ENCODE measurements at regions not wholly inside any gene's neighbourhood (a gene's known extent, or its start where the extent isn't known, plus 50 kb on each side); places are given as distances from the start of the nearest gene placed in this dataset.
A peak's percentile ranks its signal among the peaks of the same experiment; 100 is the strongest.

DNA sequence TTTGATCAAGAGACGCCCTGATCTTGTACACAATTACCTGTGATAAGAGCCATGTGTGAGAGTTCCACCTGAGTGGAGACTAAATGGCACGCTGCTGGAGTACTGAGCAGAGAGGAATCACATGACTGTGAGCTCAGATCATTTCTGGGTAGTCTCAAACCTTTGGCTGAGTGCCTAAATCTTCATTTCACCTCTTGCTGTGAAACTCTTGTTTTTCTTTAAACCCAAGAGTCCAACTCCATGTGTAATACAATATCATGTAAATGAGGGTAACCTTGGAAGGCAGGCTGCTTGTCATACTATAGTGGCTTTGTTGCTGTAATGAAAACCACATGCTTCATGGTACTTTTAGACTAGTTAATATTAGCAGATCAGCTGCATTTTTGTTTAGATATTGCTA, 156.9 kb downstream of the CAND1 start:
- no peak for DNase-seq (ENCODE audit: low read depth in 1 of 2, low spot score in 1 of 2)

- DNase-seq (ENCODE audit: low read depth in 1 of 2, low spot score in 1 of 2): no peak
These were observed 158.2 kb downstream of the CAND1 start for GRCh38 chr12:67427336-67427735.

- no peak for DNase-seq (ENCODE audit: low read depth in 1 of 2, low spot score in 1 of 2)
These were observed 159.3 kb downstream of the CAND1 start for GRCh38 chr12:67428431-67428830.

DNA sequence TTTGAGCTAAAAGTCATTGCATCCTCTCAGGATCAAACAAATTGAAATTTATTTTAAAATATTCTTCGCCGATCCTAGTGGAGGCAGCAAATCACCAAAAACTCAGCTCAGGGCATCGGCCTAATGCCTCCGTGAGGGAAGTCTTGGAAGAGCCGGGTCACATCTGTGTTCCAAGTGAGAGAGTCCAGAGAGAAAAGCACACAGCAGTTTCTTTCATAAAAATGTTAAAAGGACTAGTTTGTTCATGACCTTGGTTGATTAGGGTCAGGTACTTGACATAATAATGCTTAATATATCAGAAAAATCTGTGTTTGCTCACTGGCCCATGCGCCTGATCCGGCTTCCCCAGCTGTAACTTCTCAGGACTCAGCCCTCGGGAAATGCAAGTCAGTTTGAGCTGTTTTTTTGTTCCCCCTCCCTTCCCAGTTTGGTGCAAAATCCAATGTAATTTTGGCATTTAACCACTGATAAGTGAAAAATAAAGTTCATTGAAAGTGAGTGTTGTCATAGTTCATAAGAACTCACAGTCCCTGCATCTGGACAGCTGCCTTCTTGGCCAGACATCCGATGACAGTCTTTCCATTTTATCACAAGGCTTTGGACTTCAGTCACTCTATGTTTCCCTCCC, 161.7 kb downstream of the CAND1 start:
- no peak for DNase-seq (ENCODE audit: low read depth in 1 of 2, low spot score in 1 of 2)

DNA sequence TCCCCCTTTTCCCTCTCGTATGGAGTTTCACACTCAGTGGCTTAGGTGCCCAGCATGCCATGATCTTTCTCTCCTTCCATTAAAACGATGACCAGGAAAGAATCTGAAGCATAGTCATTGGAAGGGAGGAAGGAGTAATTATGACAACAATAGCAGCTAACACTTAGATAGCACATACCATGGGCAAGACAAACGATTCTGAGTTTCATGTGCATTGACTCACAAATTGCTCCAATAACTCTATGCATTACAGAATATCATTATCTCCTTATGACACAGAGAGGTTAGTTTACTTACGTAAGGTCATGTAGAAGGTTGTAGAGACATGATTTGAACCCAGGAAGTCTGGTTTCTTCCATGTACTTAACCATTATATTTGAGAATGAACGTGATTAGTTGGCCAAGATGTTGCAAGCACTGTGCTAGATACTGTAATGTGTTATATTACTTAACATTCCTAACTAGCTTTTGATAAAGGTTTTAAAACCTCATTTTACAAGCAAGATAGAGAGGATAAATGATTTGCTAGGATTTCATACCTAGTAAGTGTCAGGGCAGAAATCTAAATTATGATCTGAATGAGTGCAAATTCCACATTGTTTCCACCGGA, 162.4 kb downstream of the CAND1 start:
- DNase-seq (ENCODE audit: low read depth in 1 of 2, low spot score in 1 of 2): no peak

- no peak for DNase-seq (ENCODE audit: low read depth in 1 of 2, low spot score in 1 of 2)
These were observed 164.4 kb downstream of the CAND1 start for GRCh38 chr12:67433385-67434175.

- no peak for DNase-seq (ENCODE audit: low read depth in 1 of 2, low spot score in 1 of 2)
These were observed 165.7 kb downstream of the CAND1 start for GRCh38 chr12:67434671-67435370.

GRCh38 chr12:67436230-67436629, 167.1 kb downstream of the CAND1 start:
- no peak for DNase-seq (ENCODE audit: low read depth in 1 of 2, low spot score in 1 of 2)

DNA sequence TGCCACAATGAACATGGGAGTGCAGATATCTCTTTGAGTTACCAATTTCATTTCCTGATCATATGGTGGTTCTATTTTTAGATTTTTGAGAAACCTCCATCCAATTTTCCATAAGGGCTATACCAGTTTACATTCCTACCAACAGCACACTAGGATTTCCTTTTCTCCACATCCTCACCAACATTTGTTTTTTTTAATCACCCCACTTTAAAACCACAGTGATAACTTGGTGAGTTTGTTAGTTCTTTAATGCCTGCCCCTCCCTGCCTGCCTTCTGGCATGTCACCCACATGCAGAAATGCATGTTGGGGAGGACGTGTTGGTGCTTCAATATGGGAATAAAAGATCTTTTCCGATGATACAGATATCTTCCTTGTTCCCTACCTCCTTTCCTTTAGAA, 167.9 kb downstream of the CAND1 start:
- no peak for DNase-seq (ENCODE audit: low read depth in 1 of 2, low spot score in 1 of 2)

DNA sequence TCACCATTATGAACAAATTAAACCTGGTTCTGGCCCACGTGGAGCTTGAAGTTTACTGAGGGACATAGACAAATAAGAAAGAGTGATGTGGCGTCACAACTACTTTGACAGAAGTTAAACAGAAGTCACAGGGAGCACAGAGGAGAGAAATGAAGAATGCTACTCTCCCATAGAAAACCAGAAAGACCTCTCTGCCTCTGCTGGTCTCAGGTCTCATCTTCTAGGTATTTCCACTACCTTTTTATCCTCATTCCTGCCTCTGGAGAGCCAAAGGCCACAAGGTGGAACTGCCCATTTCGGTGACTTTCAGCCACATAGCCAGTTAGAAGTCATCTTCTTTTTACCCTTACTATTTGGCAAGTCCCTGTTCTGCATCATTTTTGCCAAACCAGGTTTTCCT, 170.5 kb downstream of the CAND1 start:
- DNase-seq (ENCODE audit: low read depth in 1 of 2, low spot score in 1 of 2): no peak

DNA sequence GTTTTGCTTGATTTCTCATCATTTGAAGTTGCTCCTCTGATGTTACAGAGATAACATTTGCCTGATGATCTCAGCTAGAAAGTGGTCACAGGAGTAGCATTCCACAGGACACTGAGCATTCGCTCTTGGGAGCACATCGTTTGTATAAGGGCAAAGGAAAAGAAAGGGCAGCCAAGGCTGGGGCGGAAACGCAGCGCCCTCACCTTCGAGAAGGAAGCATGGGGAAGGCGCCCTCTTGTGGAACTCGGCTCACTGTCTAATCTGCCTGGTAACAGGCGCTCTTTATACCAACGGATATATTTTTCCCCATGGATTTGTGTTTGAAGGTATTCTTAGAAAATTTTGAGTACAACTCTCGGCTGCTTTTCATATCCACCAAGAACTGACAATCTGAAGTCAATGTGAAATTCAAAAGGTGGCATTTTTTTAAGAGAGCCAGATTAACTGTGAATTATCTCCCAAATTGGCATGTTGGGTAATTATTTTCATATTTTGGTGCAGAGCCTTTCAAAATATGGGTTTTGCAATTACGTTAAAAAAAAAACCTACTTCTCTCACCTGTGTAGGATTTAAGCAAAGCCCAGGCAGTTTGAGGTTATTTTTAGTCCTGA, 172.7 kb downstream of the CAND1 start:
- DNase-seq (ENCODE audit: low read depth in 1 of 2, low spot score in 1 of 2): peak; percentile 46 to 58

DNA sequence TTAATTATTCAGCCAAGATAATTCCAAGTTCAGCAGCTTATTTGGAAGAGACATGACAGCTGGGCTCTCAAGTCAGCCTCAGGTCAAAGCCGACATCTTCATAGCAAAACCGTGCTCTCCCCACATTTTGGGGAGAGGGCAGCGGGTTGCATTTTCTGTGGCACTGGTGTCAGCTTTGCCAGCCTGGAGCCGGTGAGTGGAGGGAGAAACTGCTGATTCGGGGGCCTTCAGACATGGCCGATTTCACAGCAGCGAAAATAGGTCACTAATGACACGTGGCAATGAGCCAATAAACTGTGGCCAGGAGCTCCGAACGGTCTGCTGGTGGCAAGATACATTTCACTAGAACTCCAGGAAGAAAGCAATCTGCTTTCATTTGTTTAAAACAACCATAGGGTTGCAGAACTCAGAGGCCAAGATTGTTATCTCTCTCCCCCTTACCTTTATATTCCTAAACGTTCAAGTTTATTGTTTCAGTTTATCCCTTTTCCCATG, 173.2 kb downstream of the CAND1 start:
- no peak for DNase-seq (ENCODE audit: low read depth in 1 of 2, low spot score in 1 of 2)

- no peak for DNase-seq (ENCODE audit: low read depth in 1 of 2, low spot score in 1 of 2)
These were observed 173.7 kb downstream of the CAND1 start for GRCh38 chr12:67442896-67443295.

GRCh38 chr12:67444542-67444941, 175.4 kb downstream of the CAND1 start:
- no peak for DNase-seq (ENCODE audit: low read depth in 1 of 2, low spot score in 1 of 2)

DNA sequence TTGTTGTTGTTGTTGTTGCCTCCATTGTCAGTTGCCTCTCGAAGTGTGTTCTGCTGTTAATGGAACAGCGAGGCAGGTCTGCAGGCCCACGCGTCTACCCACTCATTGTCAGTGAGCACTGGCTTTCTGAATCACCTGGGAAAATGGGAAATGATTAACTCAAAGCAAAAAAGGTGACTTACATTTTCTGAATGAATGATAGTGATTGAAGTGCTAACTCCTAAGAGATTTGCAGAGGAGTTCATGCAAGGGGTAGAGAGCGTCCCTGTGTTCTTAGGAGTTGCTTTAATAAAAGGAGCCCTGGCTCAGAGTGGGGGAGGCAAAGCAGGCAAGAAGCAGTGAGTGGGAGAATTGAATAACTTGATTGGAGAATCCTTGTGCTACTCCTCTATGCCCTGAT, 177.6 kb downstream of the CAND1 start:
- DNase-seq (ENCODE audit: low read depth in 1 of 2, low spot score in 1 of 2): no peak

- DNase-seq (ENCODE audit: low read depth in 1 of 2, low spot score in 1 of 2): no peak
These were observed 178.0 kb downstream of the CAND1 start for GRCh38 chr12:67447180-67447579.

GRCh38 chr12:67449591-67450052, 180.5 kb downstream of the CAND1 start:
- DNase-seq (ENCODE audit: low read depth in 1 of 2, low spot score in 1 of 2): no peak

GRCh38 chr12:67450441-67450840, 181.3 kb downstream of the CAND1 start:
- DNase-seq (ENCODE audit: low read depth in 1 of 2, low spot score in 1 of 2): no peak

GRCh38 chr12:67451206-67451605, 182.0 kb downstream of the CAND1 start:
- DNase-seq (ENCODE audit: low read depth in 1 of 2, low spot score in 1 of 2): no peak

DNA sequence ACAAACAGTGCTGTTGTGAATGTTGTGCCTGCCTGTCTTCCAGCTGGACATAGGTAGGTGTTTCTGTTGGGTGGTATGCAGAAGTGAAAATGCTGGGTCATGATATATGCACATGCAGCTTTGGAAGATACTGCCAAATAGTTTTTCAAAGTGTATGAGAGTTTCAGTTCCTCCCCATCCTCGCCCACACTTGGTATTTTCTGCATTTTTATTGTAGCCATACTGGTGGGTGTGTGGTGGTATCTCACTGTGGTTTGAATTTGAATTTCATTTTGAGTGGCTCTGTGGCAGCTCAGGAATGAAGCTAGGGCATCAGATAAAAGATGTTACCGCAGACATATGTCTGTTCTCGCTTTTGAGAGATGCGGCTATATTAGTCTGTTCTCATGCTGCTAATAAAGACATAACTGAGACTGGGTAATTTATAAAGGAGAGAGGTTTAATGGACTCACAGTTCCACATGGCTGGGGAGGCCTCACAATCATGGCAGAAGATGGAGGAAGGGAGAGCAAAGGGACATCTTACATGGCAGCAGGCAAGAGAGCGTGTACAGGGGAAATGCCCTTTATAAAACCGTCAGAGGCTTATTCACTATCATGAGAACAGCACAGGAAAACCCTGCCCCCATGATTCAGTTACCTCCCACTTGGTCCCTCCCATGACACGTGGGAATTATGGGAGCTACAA, 183.1 kb downstream of the CAND1 start:
- no peak for DNase-seq (ENCODE audit: low read depth in 1 of 2, low spot score in 1 of 2)

DNA sequence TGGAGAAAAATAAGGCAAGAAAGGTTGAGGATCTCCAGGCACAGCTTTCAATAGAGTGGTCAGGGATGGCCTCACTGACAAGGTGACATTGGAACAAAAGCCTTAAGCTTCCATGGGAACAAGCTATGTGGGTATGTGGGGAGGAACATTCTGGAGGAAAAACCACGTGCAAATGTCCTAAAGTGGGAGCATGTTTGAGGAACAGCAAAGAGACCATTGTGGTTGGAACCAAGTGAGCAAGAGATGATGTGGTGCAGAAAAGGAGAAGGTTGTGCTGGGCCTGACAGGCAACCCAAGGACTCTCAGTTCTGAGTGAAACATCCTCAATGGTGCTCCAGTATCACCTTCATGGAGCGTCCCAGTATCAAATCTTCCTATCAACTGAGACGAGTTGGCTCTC, 184.0 kb downstream of the CAND1 start:
- no peak for DNase-seq (ENCODE audit: low read depth in 1 of 2, low spot score in 1 of 2)

Measured in stimulated activated CD4-positive, alpha-beta T cell treated with anti-CD3 and anti-CD28 coated beads, Interleukin-15, amount 100 ng/mL, for 1 hour (primary cell).